ENCODE measurements at regions not wholly inside any gene's neighbourhood (a gene's known extent, or its start where the extent isn't known, plus 50 kb on each side); places are given as distances from the start of the nearest gene placed in this dataset.

DNA sequence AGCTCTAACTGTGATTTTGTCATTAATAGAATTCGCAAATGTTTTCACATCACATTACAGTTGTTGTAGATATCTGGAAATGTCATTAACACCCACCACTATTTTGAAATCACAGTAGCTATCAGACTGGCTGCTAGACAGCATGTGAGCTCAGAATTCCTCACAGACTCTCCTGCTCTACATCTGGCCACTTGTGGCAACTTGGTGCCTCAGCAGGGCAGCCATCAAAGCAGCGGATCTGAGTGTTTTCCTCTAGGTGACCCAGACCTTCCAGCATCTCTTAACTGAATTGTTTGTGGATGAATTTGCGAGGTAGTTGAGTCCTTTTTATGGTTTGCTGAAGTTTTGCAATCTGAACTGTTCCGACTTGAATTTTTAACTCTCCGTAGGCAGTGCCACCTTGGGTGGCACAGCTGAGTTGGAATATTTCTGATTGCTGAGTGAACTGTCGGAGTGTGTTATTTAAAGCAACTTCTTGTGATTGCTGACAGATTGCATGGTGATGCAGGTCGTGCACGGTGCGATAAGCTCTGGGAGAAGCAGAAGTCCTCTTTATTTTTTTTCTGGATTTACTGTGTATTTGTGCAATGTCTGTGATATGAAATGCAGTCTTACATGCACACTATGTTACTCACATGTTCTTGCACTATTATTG lies 114.0 kb upstream of the PLET1 start:
- H3K36me3 ChIP-seq (ENCODE audit: insufficient read depth) = no peaks in the 10 kb centered on the region
- no peaks in the 10 kb centered on the region for H3K4me1 ChIP-seq (ENCODE audit: low read depth, poor library complexity, severe bottlenecking)
- H3K4me3 ChIP-seq (IDR thresholded peaks at IDR 0.05; ENCODE audit: insufficient read depth, low read depth, low read length) = no peak overlapping the region
- no peak overlapping the region for H2AFZ ChIP-seq (ENCODE audit: low read depth)
- no peak overlapping the region for H3K4me2 ChIP-seq
- no peaks in the 10 kb centered on the region for H3K79me2 ChIP-seq (ENCODE audit: insufficient read depth, low read depth)
- no peak overlapping the region for H3K9ac ChIP-seq
- no peak overlapping the region for H3K27ac ChIP-seq
- H3K27me3 ChIP-seq (ENCODE audit: insufficient read depth, low read depth) = no peaks in the 10 kb centered on the region
- TF ChIP-seq, protein P1, sequence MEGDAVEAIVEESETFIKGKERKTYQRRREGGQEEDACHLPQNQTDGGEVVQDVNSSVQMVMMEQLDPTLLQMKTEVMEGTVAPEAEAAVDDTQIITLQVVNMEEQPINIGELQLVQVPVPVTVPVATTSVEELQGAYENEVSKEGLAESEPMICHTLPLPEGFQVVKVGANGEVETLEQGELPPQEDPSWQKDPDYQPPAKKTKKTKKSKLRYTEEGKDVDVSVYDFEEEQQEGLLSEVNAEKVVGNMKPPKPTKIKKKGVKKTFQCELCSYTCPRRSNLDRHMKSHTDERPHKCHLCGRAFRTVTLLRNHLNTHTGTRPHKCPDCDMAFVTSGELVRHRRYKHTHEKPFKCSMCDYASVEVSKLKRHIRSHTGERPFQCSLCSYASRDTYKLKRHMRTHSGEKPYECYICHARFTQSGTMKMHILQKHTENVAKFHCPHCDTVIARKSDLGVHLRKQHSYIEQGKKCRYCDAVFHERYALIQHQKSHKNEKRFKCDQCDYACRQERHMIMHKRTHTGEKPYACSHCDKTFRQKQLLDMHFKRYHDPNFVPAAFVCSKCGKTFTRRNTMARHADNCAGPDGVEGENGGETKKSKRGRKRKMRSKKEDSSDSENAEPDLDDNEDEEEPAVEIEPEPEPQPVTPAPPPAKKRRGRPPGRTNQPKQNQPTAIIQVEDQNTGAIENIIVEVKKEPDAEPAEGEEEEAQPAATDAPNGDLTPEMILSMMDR (conservative IDR thresholded peaks at IDR 0.05; ENCODE audit: low read depth, low read length) = no peak
- H4K20me1 ChIP-seq (ENCODE audit: insufficient read depth) = no peaks in the 10 kb centered on the region

DNA sequence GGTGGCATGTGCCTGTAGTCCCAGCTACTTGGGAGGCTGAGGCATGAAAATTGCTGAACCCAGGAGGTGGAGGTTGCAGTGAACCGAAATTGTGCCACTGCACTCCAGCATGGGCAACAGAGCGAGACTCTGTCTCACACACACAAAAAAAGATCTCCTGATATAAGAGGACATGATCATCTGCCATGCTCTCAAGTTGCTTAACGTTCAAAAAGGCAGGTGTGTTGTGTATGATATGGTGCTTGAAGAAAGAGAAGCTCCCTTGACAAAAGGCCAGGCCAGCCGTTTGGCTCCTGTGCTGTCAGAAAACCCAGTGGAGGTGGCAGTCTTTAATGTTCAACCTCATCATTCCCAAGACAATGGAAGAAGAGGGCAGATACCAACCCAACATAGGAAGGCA lies 117.3 kb upstream of the PLET1 start:
- no peak overlapping the region for H3K9ac ChIP-seq
- H3K4me1 ChIP-seq (ENCODE audit: low read depth, poor library complexity, severe bottlenecking) = no peaks in the 10 kb centered on the region
- H3K4me2 ChIP-seq = no peak overlapping the region
- H3K27me3 ChIP-seq (ENCODE audit: insufficient read depth, low read depth) = no peaks in the 10 kb centered on the region
- H3K4me3 ChIP-seq (IDR thresholded peaks at IDR 0.05; ENCODE audit: insufficient read depth, low read depth, low read length) = no peak overlapping the region
- TF ChIP-seq, protein P1 (conservative IDR thresholded peaks at IDR 0.05; ENCODE audit: low read depth, low read length) = no peak
- H3K27ac ChIP-seq = no peak overlapping the region
- no peak overlapping the region for H2AFZ ChIP-seq (ENCODE audit: low read depth)
- no peaks in the 10 kb centered on the region for H4K20me1 ChIP-seq (ENCODE audit: insufficient read depth)
- no peaks in the 10 kb centered on the region for H3K79me2 ChIP-seq (ENCODE audit: insufficient read depth, low read depth)
- no peaks in the 10 kb centered on the region for H3K36me3 ChIP-seq (ENCODE audit: insufficient read depth)

DNA sequence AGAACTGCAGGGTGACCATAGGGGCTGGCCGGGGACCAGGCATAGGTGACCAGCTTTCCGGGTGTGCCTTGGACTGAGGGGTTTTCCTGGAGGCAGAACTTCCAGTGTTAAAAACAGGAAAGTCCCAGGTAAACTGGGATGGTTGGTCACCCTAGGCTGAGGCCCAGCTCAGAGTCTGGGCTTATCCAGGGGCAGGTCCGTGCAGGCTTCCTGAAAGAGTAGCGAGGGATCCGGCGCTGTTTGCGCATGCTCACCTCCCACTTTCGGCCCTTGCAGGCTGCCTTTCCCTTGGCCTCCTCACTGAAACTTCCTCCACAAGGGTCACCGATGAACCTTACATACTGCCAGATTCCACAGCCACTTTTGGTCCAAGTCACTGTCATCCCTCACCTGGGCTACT lies 119.8 kb upstream of the PLET1 start:
- Histone ChIP-seq H2AFZ (ENCODE audit: low read depth) (no peak overlapping the region), H3K79me2 (ENCODE audit: insufficient read depth, low read depth) (no peaks in the 10 kb centered on the region), H3K4me2 (no peak overlapping the region), H3K27ac (no peak overlapping the region), H3K27me3 (ENCODE audit: insufficient read depth, low read depth) (no peaks in the 10 kb centered on the region), H3K36me3 (ENCODE audit: insufficient read depth) (no peaks in the 10 kb centered on the region), H3K9ac (no peak overlapping the region), H4K20me1 (ENCODE audit: insufficient read depth) (no peaks in the 10 kb centered on the region), H3K4me3 (IDR thresholded peaks at IDR 0.05; ENCODE audit: insufficient read depth, low read depth, low read length) (no peak overlapping the region), H3K4me1 (ENCODE audit: low read depth, poor library complexity, severe bottlenecking) (no peaks in the 10 kb centered on the region)
- TF ChIP-seq, protein P1 (conservative IDR thresholded peaks at IDR 0.05; ENCODE audit: low read depth, low read length) = no peak

DNA sequence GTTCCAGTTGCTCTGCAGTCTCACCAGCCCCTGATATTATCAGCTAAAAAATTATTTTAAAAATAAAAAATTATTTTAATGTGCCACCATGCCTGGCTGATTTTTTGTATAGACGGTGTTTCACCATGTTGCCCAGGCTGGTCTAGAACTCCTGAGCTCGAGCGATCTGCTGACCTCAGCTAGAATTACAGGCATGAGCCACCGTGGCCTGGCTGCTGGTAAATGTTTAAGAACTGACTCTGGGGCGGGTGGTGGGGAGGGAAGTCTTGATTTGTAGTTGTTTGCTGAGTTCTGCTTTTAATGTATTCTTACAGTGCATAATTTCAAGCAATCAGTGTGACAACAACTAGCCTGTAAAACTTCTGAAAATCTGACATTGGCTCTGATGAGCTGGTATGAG lies 120.9 kb upstream of the PLET1 start:
- Histone ChIP-seq H3K27me3 (ENCODE audit: insufficient read depth, low read depth) (no peaks in the 10 kb centered on the region), H3K36me3 (ENCODE audit: insufficient read depth) (no peaks in the 10 kb centered on the region), H3K9ac (no peak overlapping the region), H2AFZ (ENCODE audit: low read depth) (no peak overlapping the region), H3K79me2 (ENCODE audit: insufficient read depth, low read depth) (no peaks in the 10 kb centered on the region), H3K4me2 (no peak overlapping the region), H3K4me1 (ENCODE audit: low read depth, poor library complexity, severe bottlenecking) (no peaks in the 10 kb centered on the region), H4K20me1 (ENCODE audit: insufficient read depth) (no peaks in the 10 kb centered on the region), H3K27ac (no peak overlapping the region), H3K4me3 (IDR thresholded peaks at IDR 0.05; ENCODE audit: insufficient read depth, low read depth, low read length) (no peak overlapping the region)
- TF ChIP-seq, protein P1 (conservative IDR thresholded peaks at IDR 0.05; ENCODE audit: low read depth, low read length) = no peak
